Heart right ventricle (tissue), 16 donors: ENCODE measurements at regions not wholly inside any gene's neighbourhood (a gene's known extent, or its start where the extent isn't known, plus 50 kb on each side); places are given as distances from the start of the nearest gene placed in this dataset.

ENCODE experiments used
- ATAC-seq, 8 donors: fragments of 200-7000 bp; cut with Tn5 transposase; one replicate each; pipeline ENCODE4 v1.9.1; 2020; ENCODE audit warnings: mild to moderate bottlenecking in 8 of 8, moderate library complexity in 8 of 8, moderate number of reproducible peaks in 1 of 8
- DNase-seq, 2 donors: peaks; one replicate each; pipeline ENCODE4 v3.0.0-alpha.2; 2020
- H3K27ac ChIP-seq, 10 donors: fragments of 200-600 bp; sonication (generic) in 2 of 10; one replicate each; pipeline versions ENCODE4 v1.5.0 to v1.8.0; 2020 to 2022; ENCODE audit warnings: mild to moderate bottlenecking in 3 of 10
- H3K27me3 ChIP-seq, 7 donors: fragments of 200-600 bp; one replicate each; pipeline ENCODE4 v1.8.0; 2021 to 2022; ENCODE audit warnings: mild to moderate bottlenecking in 2 of 7
- H3K36me3 ChIP-seq, 9 donors: fragments of 200-600 bp; sonication (generic) in 1 of 9; one replicate each; pipeline versions ENCODE4 v1.5.0 to v1.8.0; 2020 to 2022; ENCODE audit warnings: mild to moderate bottlenecking in 2 of 9
- H3K4me1 ChIP-seq, 9 donors: fragments of 200-600 bp; sonication (generic) in 1 of 9; one replicate each; pipeline versions ENCODE4 v1.5.0 to v1.8.0; 2020 to 2022; ENCODE audit warnings: mild to moderate bottlenecking in 4 of 9
- H3K4me3 ChIP-seq, 10 donors: fragments of 200-600 bp; sonication (generic) in 2 of 10; one replicate each; pipeline versions ENCODE4 v1.5.0 to v1.8.0; 2020 to 2022; ENCODE audit warnings: mild to moderate bottlenecking in 7 of 10, moderate library complexity in 2 of 10
- H3K9me3 ChIP-seq, 11 donors: fragments of 200-600 bp in 10 of 11; sonication (generic) in 2 of 11; one replicate each; pipeline versions ENCODE4 v1.5.0 to v1.8.0; 2013 to 2022; ENCODE audit warnings: mild to moderate bottlenecking in 2 of 11, control low read depth in 1 of 11, moderate library complexity in 1 of 11
- CTCF ChIP-seq, 9 donors: fragments of 200-600 bp; sonication (generic) in 2 of 9; IDR thresholded peaks; one replicate each; pipeline versions ENCODE4 v1.5.0 to v1.8.0; 2021 to 2022; ENCODE audit warnings: antibody characterized with exemption in 9 of 9, mild to moderate bottlenecking in 5 of 9, moderate library complexity in 1 of 9
- whole genome bisulfite sequencing, 2 donors: extraction: QIAGEN DNeasy Blood & Tissue Kit; methylation state at CpG; one replicate each; pipeline ENCODE4 v1.1.7; 2013; ENCODE audit warnings: inconsistent platforms in 1 of 2; 5-methylcytosine and 5-hydroxymethylcytosine counted together
- intact Hi-C, 10 donors: fragments of 100-400 bp; cut with DNase I; formaldehyde crosslinking; loops; one replicate each; pipeline versions ENCODE4 v1.11.1 to v1.14.2; 2022
- donor health status: Arrhythmogenic right ventricular cardiomyopathy.
- donor health status: ischemic (EF 13 %, LVEDD 7.1; RV severe dilation, severe dysfunction).
- donor health status: healthy with polysubstance abuse.
- donor health status: DM: no; HTN: yes; CAD: no.
- donor health status: DM: no; HTN: no; CAD: no.
- donor health status: ischemic (EF 25% LVEDD 6.9; RV normal size, moderate dysfunction).
- donor health status: ischemic (EF 25% LVEDD 5.7; RV mildly dilated, moderate dysfunction).
- donor health status: healthy.
- donor health status: DM: yes; HTN: yes; CAD: no.
- donor health status: Ischemic cardiomyopathy.
- donor health status: ischemic (EF 35%, LVEDD 5.7; RV mildly dilated, moderate dysfunction).
- donor health status: nonischemic (EF 11% LVEDD 7.7; RV severe dilation, severe dysfunction).
- donor health status: DM: yes; HTN: yes; CAD: no.
- donor health status: PGD.
- donor health status: ischemic (EF 29% LVEDD 5.4; RV normal size, mild dysfunction).
- donor health status: nonischemic (EF 23%, LVEDD 6.1; RV moderate dilation, normal function).

- peaks cover 0 to 7% (median 0%) of the 10 kb centered on the region in 11 donors for H3K9me3 ChIP-seq
- peaks cover 0 to 3% (median 0%) of the 10 kb centered on the region in 9 donors for H3K4me1 ChIP-seq
- intact Hi-C loops = loop anchor here in 1 of 10 donors (10.0 kb wide), 1 partner anchor 199 kb away; no protein-coding TSS in a partner anchor
- no peaks in the 10 kb centered on the region for H3K27me3 ChIP-seq
- H3K36me3 ChIP-seq = no peaks in the 10 kb centered on the region
- DNase-seq (no peak), ATAC-seq (no peak)
- 86 to 93% methylated on average over 3 of the region's 3 CpGs for WGBS, 2 donors
- no peak overlapping the region for H3K4me3 ChIP-seq
- no peak for TF ChIP-seq CTCF (IDR thresholded peaks at IDR 0.05)
- H3K27ac ChIP-seq = no peak overlapping the region
These were observed 107.5 kb upstream of the WAC start for GRCh38 chr10:28425422-28425821.

GRCh38 chr10:28426392-28427159 lies 106.3 kb upstream of the WAC start:
- Histone ChIP-seq H3K36me3 (no peaks in the 10 kb centered on the region), H3K27me3 (no peaks in the 10 kb centered on the region), H3K4me3 (no peak overlapping the region), H3K4me1 (peaks cover 0 to 3% (median 0%) of the 10 kb centered on the region in 9 donors), H3K27ac (no peak overlapping the region), H3K9me3 (peaks cover 0 to 7% (median 0%) of the 10 kb centered on the region in 11 donors)
- DNase-seq (no peak), ATAC-seq (no peak)
- intact Hi-C loops = loop anchor here in 1 of 10 donors (10.0 kb wide), 1 partner anchor 198 kb away; no protein-coding TSS in a partner anchor
- no peak for TF ChIP-seq CTCF (IDR thresholded peaks at IDR 0.05)

- WGBS, 2 donors = 59 to 64% methylated on average over 5 of the region's 5 CpGs
- peaks cover 0 to 7% (median 0%) of the 10 kb centered on the region in 11 donors for H3K9me3 ChIP-seq
- ATAC-seq (no peak), DNase-seq (no peak)
- no peak for TF ChIP-seq CTCF (IDR thresholded peaks at IDR 0.05)
- H3K36me3 ChIP-seq = no peaks in the 10 kb centered on the region
- no peak overlapping the region for H3K27ac ChIP-seq
- H3K27me3 ChIP-seq = no peaks in the 10 kb centered on the region
- no peak overlapping the region for H3K4me3 ChIP-seq
- intact Hi-C loops = loop anchor here in 1 of 10 donors (10.0 kb wide), 1 partner anchor 197 kb away; no protein-coding TSS in a partner anchor
- H3K4me1 ChIP-seq = peaks cover 0 to 9% (median 2%) of the 10 kb centered on the region in 9 donors
These were observed 105.5 kb upstream of the WAC start for GRCh38 chr10:28427376-28427775.

- DNase-seq (no peak), ATAC-seq (no peak)
- no peaks in the 10 kb centered on the region for H3K36me3 ChIP-seq
- TF ChIP-seq CTCF (IDR thresholded peaks at IDR 0.05) = no peak
- no peak overlapping the region for H3K27ac ChIP-seq
- H3K27me3 ChIP-seq = no peaks in the 10 kb centered on the region
- peaks cover 0 to 10% (median 4%) of the 10 kb centered on the region in 9 donors for H3K4me1 ChIP-seq
- H3K9me3 ChIP-seq = peaks cover 0 to 7% (median 0%) of the 10 kb centered on the region in 11 donors
- H3K4me3 ChIP-seq = no peak overlapping the region
- intact Hi-C loops = loop anchor here in 1 of 10 donors (10.0 kb wide), 1 partner anchor 196 kb away; no protein-coding TSS in a partner anchor
These were observed 103.9 kb upstream of the WAC start for GRCh38 chr10:28429045-28429444.
